Esophagus muscularis mucosa (tissue), 4 donors: ENCODE measurements at regions not wholly inside any gene's neighbourhood (a gene's known extent, or its start where the extent isn't known, plus 50 kb on each side); places are given as distances from the start of the nearest gene placed in this dataset.

Experiments
- DNase-seq: peaks from one replicate; pipeline ENCODE4 v3.0.0-alpha.2; 2017; ENCODE audit errors: extremely low spot score
- H3K27ac ChIP-seq, 4 donors: fragments of 200-600 bp; sonication (generic); replicated peaks in 1 of 4; 1 replicate in 3 of 4; 2 replicates in 1 of 4; pipeline ENCODE4 v1.5.1; 2016 to 2019; ENCODE audit warnings: mild to moderate bottlenecking in 1 of 4
- H3K27me3 ChIP-seq, 4 donors: fragments of 200-600 bp; sonication (generic); one replicate each; pipeline versions ENCODE4 v1.5.1 to v1.6.0; 2016 to 2019
- H3K36me3 ChIP-seq, 4 donors: fragments of 200-600 bp; sonication (generic); one replicate each; pipeline ENCODE4 v1.5.1; 2016 to 2019
- H3K4me1 ChIP-seq, 4 donors: fragments of 200-600 bp; sonication (generic); one replicate each; pipeline ENCODE4 v1.5.1; 2016 to 2019
- H3K4me3 ChIP-seq, 4 donors: fragments of 200-600 bp; sonication (generic); 1 replicate in 2 of 4; 2 replicates in 2 of 4; pipeline ENCODE4 v1.5.1; 2016 to 2019; ENCODE audit warnings: mild to moderate bottlenecking in 4 of 4, moderate library complexity in 1 of 4
- H3K9me3 ChIP-seq, 4 donors: fragments of 200-600 bp; sonication (generic); 1 replicate in 3 of 4; 2 replicates in 1 of 4; pipeline ENCODE4 v1.5.1; 2016 to 2019
- CTCF ChIP-seq, 3 experiments: fragments of 200-600 bp in 2 of 3; fragments of 450-650 bp in 1 of 3; sonication (generic) in 2 of 3; IDR thresholded peaks; one replicate each; pipeline ENCODE4 v1.5.1; 2017 to 2019; ENCODE audit warnings: antibody characterized with exemption in 3 of 3, mild to moderate bottlenecking in 2 of 3, moderate library complexity in 1 of 3
- EP300 ChIP-seq: sonication (generic); formaldehyde crosslinking; IDR thresholded peaks from one replicate; pipeline ENCODE4 v1.6.1; 2017; ENCODE audit warnings: antibody characterized with exemption
- POLR2A ChIP-seq: fragments of 450-650 bp; IDR thresholded peaks from one replicate; pipeline ENCODE4 v1.6.1; 2017; ENCODE audit warnings: antibody characterized with exemption, moderate library complexity, mild to moderate bottlenecking, low read depth
- POLR2AphosphoS5 ChIP-seq, 2 donors: sonication (generic); formaldehyde crosslinking; IDR thresholded peaks; one replicate each; pipeline ENCODE4 v1.6.1; 2017; ENCODE audit warnings: antibody characterized with exemption in 2 of 2
- WGBS: methylation state at CpG from one replicate; pipeline ENCODE4 v1.1.5; 2018; 5-methylcytosine and 5-hydroxymethylcytosine counted together
- intact Hi-C: fragments of 100-400 bp; cut with DNase I; formaldehyde crosslinking; loops from one replicate; pipeline ENCODE4 v1.15.1; 2023

- H3K4me1 ChIP-seq, result no peaks in the 10 kb centered on the region
- H3K4me3 ChIP-seq, result no peak overlapping the region
- intact Hi-C loops, result no loop called here
- TF ChIP-seq POLR2AphosphoS5 (IDR thresholded peaks at IDR 0.05), result no peak
- no peak for TF ChIP-seq EP300
- TF ChIP-seq CTCF (IDR thresholded peaks at IDR 0.05), result no peak
- TF ChIP-seq POLR2A, result no peak
- no peak overlapping the region for H3K27ac ChIP-seq
- peak; percentile 80 for DNase-seq
- peaks cover 0 to 10% (median 7%) of the 10 kb centered on the region in 4 donors for H3K9me3 ChIP-seq
- H3K27me3 ChIP-seq, result no peaks in the 10 kb centered on the region
- H3K36me3 ChIP-seq, result no peaks in the 10 kb centered on the region
- 91% methylated on average over 4 of the region's 4 CpGs for WGBS
Observed at GRCh38 chr10:112025228-112025627, 158.3 kb downstream of the GPAM start.

GRCh38 chr10:112026438-112026837 is 157.1 kb downstream of the GPAM start:
- DNase-seq, result no peak
- intact Hi-C loops, result no loop called here

GRCh38 chr10:112027731-112028280 is 155.8 kb downstream of the GPAM start:
- intact Hi-C loops, result no loop called here
- H3K9me3 ChIP-seq, result peaks cover 0 to 27% (median 10%) of the 10 kb centered on the region in 4 donors

More at GRCh38 chr10:112026438-112026837, 157.1 kb downstream of the GPAM start:
- no peak for TF ChIP-seq POLR2AphosphoS5 (IDR thresholded peaks at IDR 0.05)
- no peak for TF ChIP-seq EP300
- TF ChIP-seq CTCF (IDR thresholded peaks at IDR 0.05), result no peak
- no peak for TF ChIP-seq POLR2A
- Histone ChIP-seq H3K27ac (no peak overlapping the region), H3K36me3 (no peaks in the 10 kb centered on the region), H3K4me3 (no peak overlapping the region), H3K4me1 (no peaks in the 10 kb centered on the region), H3K27me3 (no peaks in the 10 kb centered on the region), H3K9me3 (peaks cover 0 to 21% (median 10%) of the 10 kb centered on the region in 4 donors)
- WGBS, result 75% methylated on average over 4 of the region's 4 CpGs

GRCh38 chr10:112030431-112030830 is 153.1 kb downstream of the GPAM start:
- TF ChIP-seq POLR2AphosphoS5 (IDR thresholded peaks at IDR 0.05) (no peak), POLR2A (no peak), CTCF (IDR thresholded peaks at IDR 0.05) (no peak)

More at GRCh38 chr10:112027731-112028280, 155.8 kb downstream of the GPAM start:
- Histone ChIP-seq H3K27me3 (no peaks in the 10 kb centered on the region), H3K4me1 (no peaks in the 10 kb centered on the region), H3K4me3 (no peak overlapping the region), H3K36me3 (no peaks in the 10 kb centered on the region), H3K27ac (no peak overlapping the region)
- WGBS, result 78% methylated on average over 4 of the region's 4 CpGs
- TF ChIP-seq EP300 (no peak), POLR2AphosphoS5 (IDR thresholded peaks at IDR 0.05) (no peak), POLR2A (no peak), CTCF (IDR thresholded peaks at IDR 0.05) (no peak)
- peak; percentile 19 for DNase-seq

GRCh38 chr10:112039823-112040222 is 143.7 kb downstream of the GPAM start:
- H3K36me3 ChIP-seq, result no peaks in the 10 kb centered on the region
- TF ChIP-seq POLR2A (no peak), CTCF (IDR thresholded peaks at IDR 0.05) (no peak), EP300 (no peak), POLR2AphosphoS5 (IDR thresholded peaks at IDR 0.05) (no peak)
- H3K27ac ChIP-seq, result no peak overlapping the region
- peaks cover 0 to 5% (median 0%) of the 10 kb centered on the region in 4 donors for H3K9me3 ChIP-seq
- 92% methylated on average over 3 of the region's 3 CpGs for WGBS
- no peak for DNase-seq
- no peaks in the 10 kb centered on the region for H3K4me1 ChIP-seq
- H3K27me3 ChIP-seq, result no peaks in the 10 kb centered on the region
- intact Hi-C loops, result no loop called here
- H3K4me3 ChIP-seq, result no peak overlapping the region

More at GRCh38 chr10:112030431-112030830, 153.1 kb downstream of the GPAM start:
- Histone ChIP-seq H3K9me3 (peaks cover 0 to 27% (median 10%) of the 10 kb centered on the region in 4 donors), H3K4me1 (no peaks in the 10 kb centered on the region), H3K36me3 (no peaks in the 10 kb centered on the region), H3K27ac (no peak overlapping the region), H3K27me3 (no peaks in the 10 kb centered on the region), H3K4me3 (no peak overlapping the region)
- 76% methylated on average over 2 of the region's 2 CpGs for WGBS
- intact Hi-C loops, result no loop called here
- DNase-seq, result no peak
